PC-9 (cell line): ENCODE measurements at regions not wholly inside any gene's neighbourhood (a gene's known extent, or its start where the extent isn't known, plus 50 kb on each side); places are given as distances from the start of the nearest gene placed in this dataset.

Experiments
- BruUV-seq: library from RNA; stranded (reverse); fragments of 400-500 nt; replicated peaks from 2 replicates; lab custom pipeline; 2021; lab: Mats Ljungman, UMichigan
- CTCF ChIA-PET: fragments of 300-600 bp; sonication (Branson Sonifier 250); formaldehyde crosslinking; loops from one replicate; lab custom pipeline; 2022; ENCODE audit warnings: antibody characterized with exemption; lab: Charles Lee
- POLR2A ChIA-PET: fragments of 300-600 bp; sonication (Branson Sonifier 250); formaldehyde crosslinking; loops from one replicate; lab custom pipeline; 2022; ENCODE audit warnings: antibody characterized with exemption; ENCODE audit not compliant: unreplicated experiment; lab: Charles Lee
- DNase-seq, 2 experiments: peaks; one replicate each; pipeline versions ENCODE4 v3.0.0 to v3.0.0-alpha.2; 2015 to 2022; ENCODE audit warnings: mixed read lengths in 1 of 2
- H2AFZ ChIP-seq: fragments of 200-600 bp; sonication (generic); 2 replicates; pipeline ENCODE4 v1.8.1; 2017; ENCODE audit warnings: antibody characterized with exemption
- H3F3A ChIP-seq: fragments of 200-600 bp; sonication (generic); 2 replicates; pipeline ENCODE4 v1.8.1; 2017; ENCODE audit warnings: antibody characterized with exemption, mild to moderate bottlenecking, low read depth; ENCODE audit not compliant: insufficient read depth
- H3K27ac ChIP-seq: fragments of 200-600 bp; sonication (generic); 2 replicates; pipeline ENCODE4 v1.6.1; 2016; ENCODE audit warnings: mixed run types
- H3K27me3 ChIP-seq: fragments of 200-600 bp; sonication (generic); 2 replicates; pipeline ENCODE4 v1.6.1; 2016; ENCODE audit warnings: low read depth, mixed run types; ENCODE audit not compliant: insufficient read depth
- H3K36me3 ChIP-seq: fragments of 200-600 bp; sonication (generic); 2 replicates; pipeline ENCODE4 v1.6.1; 2016; ENCODE audit warnings: low read depth, mixed run types
- H3K4me1 ChIP-seq: fragments of 200-600 bp; sonication (generic); replicated peaks from 2 replicates; pipeline ENCODE4 v1.6.1; 2016; ENCODE audit warnings: mixed run types; ENCODE audit not compliant: insufficient read depth
- H3K4me2 ChIP-seq: fragments of 200-600 bp; sonication (generic); 2 replicates; pipeline ENCODE4 v1.6.1; 2017; ENCODE audit warnings: mixed run types
- H3K4me3 ChIP-seq: fragments of 200-600 bp; sonication (generic); 2 replicates; pipeline ENCODE4 v1.6.1; 2016; ENCODE audit warnings: mixed run types
- H3K79me2 ChIP-seq: fragments of 200-600 bp; sonication (generic); 2 replicates; pipeline ENCODE4 v1.6.1; 2017; ENCODE audit warnings: low read depth, mixed run types
- H3K9me2 ChIP-seq: fragments of 200-600 bp; sonication (generic); 2 replicates; pipeline ENCODE4 v1.8.1; 2017; ENCODE audit warnings: mild to moderate bottlenecking; ENCODE audit not compliant: insufficient read depth
- H3K9me3 ChIP-seq: fragments of 200-600 bp; sonication (generic); 2 replicates; pipeline ENCODE4 v1.8.1; 2016; ENCODE audit warnings: low read depth; ENCODE audit not compliant: insufficient read depth
- H4K20me1 ChIP-seq: fragments of 200-600 bp; sonication (generic); 2 replicates; pipeline ENCODE4 v1.8.1; 2017; ENCODE audit not compliant: insufficient read depth
- CTCF ChIP-seq: fragments of 200-600 bp; sonication (generic); conservative IDR thresholded peaks from 2 replicates; pipeline ENCODE4 v1.6.1; 2017; ENCODE audit warnings: mixed run types, antibody characterized with exemption, mild to moderate bottlenecking, moderate library complexity
- EZH2 ChIP-seq: fragments of 200-600 bp; sonication (generic); IDR thresholded peaks from 2 replicates; pipeline ENCODE4 v1.8.0; 2017; ENCODE audit warnings: antibody characterized with exemption, low read depth
- intact Hi-C: fragments of 100-400 bp; cut with micrococcal nuclease; formaldehyde crosslinking; loops from one replicate; pipeline ENCODE4 v1.10.0; 2022; ENCODE audit not compliant: unreplicated experiment

GRCh38 chr5:31095796-31096195, 97.7 kb upstream of the CDH6 start:
- no peak for DNase-seq
- TF ChIP-seq EZH2 (no peak), CTCF (no peak)
- Histone ChIP-seq H3K4me3 (no peak overlapping the region), H3K9me2 (no peaks in the 10 kb centered on the region), H3K9me3 (no peaks in the 10 kb centered on the region), H3K27me3 (no peaks in the 10 kb centered on the region), H3K36me3 (no peaks in the 10 kb centered on the region), H2AFZ (no peak overlapping the region), H3K4me2 (no peak overlapping the region), H3K79me2 (no peaks in the 10 kb centered on the region), H4K20me1 (no peaks in the 10 kb centered on the region), H3K27ac (no peak overlapping the region), H3K4me1 (no peaks in the 10 kb centered on the region), H3F3A (no peaks in the 10 kb centered on the region)
- intact Hi-C loops = no loop called here
- ChIA-PET CTCF (no interaction called here), POLR2A (no interaction called here)
- BruUV-seq = no TSS peak

- no peaks in the 10 kb centered on the region for H3K9me3 ChIP-seq
- H3K9me2 ChIP-seq = no peaks in the 10 kb centered on the region
- H3K27me3 ChIP-seq = no peaks in the 10 kb centered on the region
- H2AFZ ChIP-seq = no peak overlapping the region
- H3K4me3 ChIP-seq = no peak overlapping the region
- no peaks in the 10 kb centered on the region for H4K20me1 ChIP-seq
- intact Hi-C loops = no loop called here
- H3K4me1 ChIP-seq = no peaks in the 10 kb centered on the region
- no peaks in the 10 kb centered on the region for H3K36me3 ChIP-seq
- H3K79me2 ChIP-seq = no peaks in the 10 kb centered on the region
- ChIA-PET CTCF (no interaction called here), POLR2A (interaction anchor here (0.7 kb wide), 1 partner anchor 398 kb away, joined by 6 read pairs; no protein-coding TSS in a partner anchor)
- no TSS peak for BruUV-seq
- no peak overlapping the region for H3K27ac ChIP-seq
- TF ChIP-seq CTCF (no peak), EZH2 (no peak)
- no peak for DNase-seq
- H3K4me2 ChIP-seq = no peak overlapping the region
- no peaks in the 10 kb centered on the region for H3F3A ChIP-seq
These were observed 102.0 kb upstream of the CDH6 start for GRCh38 chr5:31091501-31091900.

GRCh38 chr5:31090467-31090866, 103.0 kb upstream of the CDH6 start:
- intact Hi-C loops = no loop called here
- Histone ChIP-seq H3K36me3 (no peaks in the 10 kb centered on the region), H3K4me2 (no peak overlapping the region), H3K9me2 (no peaks in the 10 kb centered on the region), H3K4me3 (no peak overlapping the region), H4K20me1 (no peaks in the 10 kb centered on the region), H3K9me3 (no peaks in the 10 kb centered on the region), H3K27me3 (no peaks in the 10 kb centered on the region), H3K4me1 (no peaks in the 10 kb centered on the region), H3K79me2 (no peaks in the 10 kb centered on the region), H3K27ac (no peak overlapping the region), H3F3A (no peaks in the 10 kb centered on the region), H2AFZ (no peak overlapping the region)
- BruUV-seq = no TSS peak
- POLR2A ChIA-PET = no interaction called here
- TF ChIP-seq EZH2 (no peak), CTCF (no peak)
- CTCF ChIA-PET = no interaction called here
- no peak for DNase-seq
